ENCODE measurements at regions not wholly inside any gene's neighbourhood (a gene's known extent, or its start where the extent isn't known, plus 50 kb on each side); places are given as distances from the start of the nearest gene placed in this dataset.

GRCh38 chr9:13332571-13332970 lies 53.1 kb upstream of the MPDZ start (continued):
- TF ChIP-seq CEBPB (tag; IDR thresholded peaks at IDR 0.05), result no peak
- no peak for TF ChIP-seq RREB1 (CRISPR knock-in tag; IDR thresholded peaks at IDR 0.05)

DNA sequence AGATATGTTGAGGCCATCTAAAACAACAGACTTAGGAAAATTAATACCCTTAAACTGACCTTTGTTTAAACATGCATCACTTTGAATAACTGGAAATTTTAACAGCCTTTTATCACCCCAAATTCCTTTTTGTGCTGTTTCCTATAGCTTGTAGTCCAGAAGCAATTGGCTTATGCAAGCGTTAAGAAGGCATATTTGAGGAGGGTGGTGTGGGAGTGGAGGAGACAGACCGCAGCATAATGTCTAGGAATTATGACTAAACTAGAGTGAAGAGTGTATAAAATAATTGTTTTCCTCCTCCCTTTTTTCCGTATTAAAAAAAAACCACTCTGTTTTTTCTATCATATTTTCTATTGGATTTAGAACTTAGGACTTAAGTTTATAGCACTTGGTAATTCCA lies 51.8 kb upstream of the MPDZ start:
- Histone ChIP-seq H3K36me3 (ENCODE audit: control insufficient read depth, insufficient read depth, low read length) (no peaks in the 10 kb centered on the region), H3K9ac (ENCODE audit: insufficient read depth in 1 of 2, low read depth in 2 of 2, low read length in 2 of 2) (no peak overlapping the region), H3K4me1 (replicated peaks in 1 of 2; ENCODE audit: control insufficient read depth in 2 of 2, insufficient read depth in 2 of 2, low read length in 2 of 2) (no peaks in the 10 kb centered on the region), H4K20me1 (replicated peaks; ENCODE audit: control insufficient read depth, insufficient read depth, low read length) (no peaks in the 10 kb centered on the region), H3K27me3 (ENCODE audit: control insufficient read depth in 2 of 2, insufficient read depth in 2 of 2, low read length in 2 of 2) (no peaks in the 10 kb centered on the region), H3K4me3 (no peak overlapping the region), H3K9me1 (ENCODE audit: control insufficient read depth, insufficient read depth, low read length) (no peaks in the 10 kb centered on the region), H2AFZ (ENCODE audit: low read depth, low read length) (no peak overlapping the region), H3K9me3 (replicated peaks; ENCODE audit: control insufficient read depth, insufficient read depth, low read depth, low read length) (no peaks in the 10 kb centered on the region), H3K79me2 (ENCODE audit: control insufficient read depth, insufficient read depth, low read length) (no peaks in the 10 kb centered on the region), H3K27ac (ENCODE audit: extremely low read depth, low read depth, low read length) (no peak overlapping the region), H3K4me2 (ENCODE audit: insufficient read depth, low read length) (no peak overlapping the region)
- in situ Hi-C loops (cut with MboI), result no loop called here
- DNase-seq (ENCODE audit: extremely low read depth in 1 of 4, low spot score in 3 of 4) (no peak), FAIRE-seq (no peak), ATAC-seq (no peak)
- POLR2A ChIA-PET, result no interaction called here
- BruUV-seq (replicated peaks), result no TSS peak
- TF ChIP-seq HCFC1 (IDR thresholded peaks at IDR 0.05; ENCODE audit: low read depth, low read length) (no peak), TRIM28 (IDR thresholded peaks at IDR 0.05) (no peak), EZH2 (IDR thresholded peaks at IDR 0.05; ENCODE audit: borderline replicate concordance, low read depth, low read length) (no peak), SMARCE1 (IDR thresholded peaks at IDR 0.05) (no peak), MBD2 (IDR thresholded peaks at IDR 0.05; ENCODE audit: borderline replicate concordance, low read depth) (no peak), RBM17 (IDR thresholded peaks at IDR 0.05; ENCODE audit: borderline replicate concordance, low read depth, low read length) (no peak), FOXJ3 (CRISPR knock-in tag; IDR thresholded peaks at IDR 0.05) (no peak), MECOM (CRISPR knock-in tag; IDR thresholded peaks at IDR 0.05) (no peak), TEAD2 (tag; IDR thresholded peaks at IDR 0.05) (no peak), AFF1 (IDR thresholded peaks at IDR 0.05; ENCODE audit: low read depth in 1 of 2, partially characterized antibody in 2 of 2) (no peak)
- CTCF ChIA-PET (ENCODE audit: low intra/inter-chr PET ratio), result no interaction called here
- WGBS (ENCODE audit: insufficient coverage, low coverage, missing lambda C conversion rate), result 5% methylated on average over 3 of the region's 3 CpGs
- intact Hi-C loops (cut with micrococcal nuclease), result no loop called here

All from K562 (cell line).